GM13977 (cell line): ENCODE measurements at regions not wholly inside any gene's neighbourhood (a gene's known extent, or its start where the extent isn't known, plus 50 kb on each side); places are given as distances from the start of the nearest gene placed in this dataset.

Source experiments
- DNase-seq: peaks from one replicate; pipeline ENCODE4 v3.0.0; 2012; ENCODE audit warnings: low spot score
- in situ Hi-C: fragments of 300-500 bp; cut with MboI; formaldehyde crosslinking; loops from one replicate; pipeline ENCODE4 v1.12.0; 2022; ENCODE audit warnings: low sequenced_read_pairs, low pct_unique_long_range_greater_than_20kb, mixed read lengths, inconsistent platforms; ENCODE audit not compliant: unreplicated experiment
- TF ChIP-seq, protein P1 (sequence below): IDR thresholded peaks from 2 replicates; pipeline ENCODE4 v1.5.1; 2012; ENCODE audit warnings: mild to moderate bottlenecking, control low read depth; ENCODE audit not compliant: insufficient read depth; ENCODE audit errors: extremely low read depth, missing control alignments

DNA sequence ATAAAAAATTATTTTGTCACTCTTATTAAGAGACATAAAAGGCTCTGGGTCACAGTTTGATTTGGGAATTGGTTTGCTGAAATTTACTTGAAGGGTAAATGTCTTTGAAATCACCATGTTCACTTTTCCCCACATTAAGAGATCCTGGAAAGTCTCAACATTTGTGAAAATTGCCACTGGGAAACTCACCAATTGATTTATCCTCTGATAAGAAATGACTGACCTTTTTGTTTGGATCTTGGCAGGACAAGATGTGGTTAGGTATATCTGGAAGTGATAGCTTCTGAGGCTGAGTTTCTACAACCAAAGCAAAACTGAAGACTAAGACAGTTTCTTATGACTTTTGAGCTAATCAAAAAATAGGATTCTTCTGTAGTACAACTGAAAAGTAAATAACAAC is 107.1 kb upstream of the TMEM106B start:
- in situ Hi-C loops, result no loop called here
- no peak for DNase-seq
- TF ChIP-seq, protein P1, sequence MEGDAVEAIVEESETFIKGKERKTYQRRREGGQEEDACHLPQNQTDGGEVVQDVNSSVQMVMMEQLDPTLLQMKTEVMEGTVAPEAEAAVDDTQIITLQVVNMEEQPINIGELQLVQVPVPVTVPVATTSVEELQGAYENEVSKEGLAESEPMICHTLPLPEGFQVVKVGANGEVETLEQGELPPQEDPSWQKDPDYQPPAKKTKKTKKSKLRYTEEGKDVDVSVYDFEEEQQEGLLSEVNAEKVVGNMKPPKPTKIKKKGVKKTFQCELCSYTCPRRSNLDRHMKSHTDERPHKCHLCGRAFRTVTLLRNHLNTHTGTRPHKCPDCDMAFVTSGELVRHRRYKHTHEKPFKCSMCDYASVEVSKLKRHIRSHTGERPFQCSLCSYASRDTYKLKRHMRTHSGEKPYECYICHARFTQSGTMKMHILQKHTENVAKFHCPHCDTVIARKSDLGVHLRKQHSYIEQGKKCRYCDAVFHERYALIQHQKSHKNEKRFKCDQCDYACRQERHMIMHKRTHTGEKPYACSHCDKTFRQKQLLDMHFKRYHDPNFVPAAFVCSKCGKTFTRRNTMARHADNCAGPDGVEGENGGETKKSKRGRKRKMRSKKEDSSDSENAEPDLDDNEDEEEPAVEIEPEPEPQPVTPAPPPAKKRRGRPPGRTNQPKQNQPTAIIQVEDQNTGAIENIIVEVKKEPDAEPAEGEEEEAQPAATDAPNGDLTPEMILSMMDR, result no peak

DNA sequence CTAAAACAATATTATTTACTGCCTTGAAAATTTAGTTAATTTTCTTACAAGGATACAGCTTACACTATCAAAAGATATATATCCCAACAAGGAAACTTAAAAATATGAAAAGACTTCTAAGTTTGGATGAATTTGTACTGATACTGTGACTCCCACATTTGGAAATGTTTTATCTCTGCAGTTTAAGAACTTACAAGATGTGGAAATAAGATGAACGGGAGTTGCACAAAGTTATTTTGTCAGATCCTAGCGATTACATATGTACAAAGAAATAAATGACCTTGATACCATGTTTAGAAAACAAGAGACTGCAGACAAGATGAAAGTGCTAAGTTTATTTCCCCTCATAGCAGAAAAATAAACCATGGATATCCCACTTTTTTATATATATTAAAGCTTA is 103.7 kb upstream of the TMEM106B start:
- no peak for DNase-seq
- in situ Hi-C loops, result no loop called here
- TF ChIP-seq, protein P1, result no peak

DNA sequence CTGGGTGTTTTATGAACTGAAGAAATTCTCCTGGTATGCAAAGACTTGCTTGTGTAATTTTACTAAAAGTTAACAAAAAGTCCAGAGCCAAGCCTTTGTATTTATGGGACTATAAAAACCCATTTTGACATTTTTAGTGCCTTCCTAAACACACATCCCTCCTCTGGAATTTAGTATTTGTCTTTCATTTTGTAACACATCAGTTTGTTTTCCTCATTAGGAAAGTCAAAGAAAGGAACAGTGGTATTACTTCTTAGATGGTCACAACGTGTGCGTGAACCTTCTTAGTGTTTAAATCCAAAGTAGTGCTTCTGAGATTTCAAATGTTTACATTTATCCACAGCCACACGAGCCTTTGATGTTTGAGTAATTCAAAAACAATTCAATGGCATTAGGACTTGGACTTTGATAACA is 103.2 kb upstream of the TMEM106B start:
- in situ Hi-C loops, result no loop called here
- DNase-seq, result no peak
- TF ChIP-seq, protein P1, result no peak

DNA sequence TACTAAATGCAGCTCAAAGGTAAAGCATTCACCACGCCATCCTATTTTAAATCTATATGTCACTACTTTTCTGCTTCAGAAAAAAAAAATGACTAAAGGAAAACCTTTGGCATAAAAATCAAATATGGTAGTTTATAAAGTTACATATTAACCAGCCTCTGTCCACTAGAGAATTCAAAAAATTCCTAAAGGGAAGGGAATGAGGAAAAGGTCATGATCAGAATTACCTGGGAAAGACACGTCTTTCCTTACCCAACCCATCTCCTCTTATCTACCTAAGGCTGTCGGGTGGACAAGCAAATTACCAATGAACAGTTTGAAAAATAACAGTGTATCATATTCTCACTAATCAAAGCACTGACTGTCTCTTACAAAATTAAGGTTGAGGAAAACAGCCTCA is 100.7 kb upstream of the TMEM106B start:
- in situ Hi-C loops, result no loop called here
- no peak for DNase-seq
- TF ChIP-seq, protein P1, result no peak

DNA sequence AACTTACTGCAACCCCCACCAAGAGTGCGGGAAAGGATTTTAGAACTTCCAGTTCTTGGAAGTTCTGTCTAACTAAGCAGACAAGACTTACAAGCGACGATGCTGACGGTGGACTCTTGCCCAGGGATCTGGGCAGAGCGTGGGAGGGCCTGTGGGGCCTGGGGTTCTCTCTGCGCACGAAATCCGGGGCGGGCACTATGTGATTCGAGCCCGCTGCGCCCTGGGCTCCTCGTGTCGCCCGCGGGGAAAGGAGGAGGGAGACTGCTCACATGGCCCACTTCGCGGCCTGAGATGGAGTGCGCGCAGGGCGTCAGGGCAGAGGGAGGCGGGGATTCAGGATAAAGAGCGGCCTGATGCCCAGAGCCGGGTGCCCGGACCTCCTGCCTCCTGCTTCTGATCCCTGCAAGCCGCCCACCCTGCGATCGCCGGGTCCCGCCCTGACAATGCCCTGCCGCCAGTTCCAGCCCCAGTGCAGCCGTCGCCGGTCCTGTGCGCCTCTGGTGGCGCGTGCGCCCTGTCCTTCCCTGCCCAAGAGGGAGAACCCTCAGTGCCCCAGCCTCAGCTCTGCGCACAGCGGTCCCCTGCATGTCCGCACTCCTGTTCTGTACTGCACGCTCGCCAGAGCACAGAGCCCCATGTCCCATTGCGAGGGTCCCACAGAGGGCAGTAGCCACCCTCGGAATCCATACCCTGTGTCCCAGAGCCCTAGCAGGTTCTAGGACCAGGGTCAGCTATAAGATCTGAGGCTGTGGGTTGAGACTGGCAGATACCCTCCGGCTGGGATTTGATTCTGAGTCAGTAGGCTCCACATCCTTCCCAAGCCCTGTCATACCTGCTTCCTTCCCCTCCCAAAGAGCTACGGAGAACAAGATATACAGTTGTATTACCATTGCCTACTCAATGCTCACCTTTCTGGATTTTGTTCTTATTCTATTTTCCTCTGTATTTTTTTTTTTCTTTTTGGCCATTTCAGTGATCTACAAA is 99.4 kb upstream of the TMEM106B start:
- in situ Hi-C loops, result no loop called here
- TF ChIP-seq, protein P1, result no peak
- no peak for DNase-seq

DNA sequence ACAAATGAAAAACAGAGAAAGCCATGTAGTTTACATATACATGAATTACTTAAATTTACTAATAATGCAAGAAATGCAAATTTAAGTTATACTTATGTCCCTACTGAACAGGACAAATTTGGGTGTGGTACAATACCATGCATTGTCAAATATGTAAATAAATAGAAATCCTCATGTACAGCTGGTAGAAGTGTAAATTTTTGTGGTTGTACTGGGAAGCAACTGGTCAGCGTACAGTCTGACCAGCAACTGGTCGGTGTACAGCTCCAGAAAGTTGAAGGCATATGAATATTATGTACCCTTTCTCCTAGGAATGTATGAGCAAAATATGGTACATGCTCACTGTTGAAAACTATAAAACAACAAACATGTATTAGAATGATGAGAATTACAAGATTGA is 93.9 kb upstream of the TMEM106B start:
- in situ Hi-C loops, result no loop called here
- TF ChIP-seq, protein P1, result no peak
- DNase-seq, result no peak
